ENCODE measurements at regions not wholly inside any gene's neighbourhood (a gene's known extent, or its start where the extent isn't known, plus 50 kb on each side); places are given as distances from the start of the nearest gene placed in this dataset.

DNA sequence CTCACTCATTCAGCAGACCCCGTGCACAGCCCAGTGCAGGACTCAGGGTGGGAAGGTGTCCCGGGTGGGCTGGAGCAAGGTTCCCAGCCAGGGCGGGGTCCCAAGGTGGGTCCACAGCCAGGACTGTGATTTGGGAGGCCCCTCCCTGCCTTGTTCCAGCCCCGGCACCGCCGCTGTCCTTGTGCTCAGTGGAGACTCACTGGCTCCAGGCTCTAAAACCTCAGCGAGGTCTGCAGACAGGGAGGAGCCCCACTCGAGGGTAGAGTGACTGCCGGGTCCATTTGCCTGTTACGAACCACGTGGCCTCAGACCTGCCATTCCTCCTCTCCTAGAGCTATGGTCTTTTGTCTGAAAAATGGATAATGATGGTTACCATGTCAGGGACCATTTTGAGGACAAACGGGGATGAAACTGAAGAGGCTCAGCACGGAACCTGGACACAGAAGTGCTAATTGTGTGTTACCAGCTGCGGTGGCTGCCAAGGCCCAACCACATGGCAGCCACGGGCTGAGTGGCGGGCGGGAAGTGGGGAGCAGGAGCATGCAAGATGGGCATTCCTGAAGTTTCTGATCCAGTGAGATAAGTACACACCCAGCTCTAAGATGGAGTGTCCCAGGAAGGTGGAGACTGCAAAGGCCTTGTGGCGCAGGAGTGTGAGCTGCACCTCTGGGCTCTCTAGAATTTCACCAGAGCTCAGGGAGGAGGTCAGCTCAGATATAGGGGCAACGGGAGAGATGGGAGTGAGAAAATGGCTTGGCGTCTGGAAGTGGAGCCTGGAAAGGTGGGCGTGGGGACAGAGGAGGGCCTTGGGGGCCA is 317.6 kb downstream of the SEC14L1 start:
- no peak for DNase-seq (ENCODE audit: low read depth)

DNA sequence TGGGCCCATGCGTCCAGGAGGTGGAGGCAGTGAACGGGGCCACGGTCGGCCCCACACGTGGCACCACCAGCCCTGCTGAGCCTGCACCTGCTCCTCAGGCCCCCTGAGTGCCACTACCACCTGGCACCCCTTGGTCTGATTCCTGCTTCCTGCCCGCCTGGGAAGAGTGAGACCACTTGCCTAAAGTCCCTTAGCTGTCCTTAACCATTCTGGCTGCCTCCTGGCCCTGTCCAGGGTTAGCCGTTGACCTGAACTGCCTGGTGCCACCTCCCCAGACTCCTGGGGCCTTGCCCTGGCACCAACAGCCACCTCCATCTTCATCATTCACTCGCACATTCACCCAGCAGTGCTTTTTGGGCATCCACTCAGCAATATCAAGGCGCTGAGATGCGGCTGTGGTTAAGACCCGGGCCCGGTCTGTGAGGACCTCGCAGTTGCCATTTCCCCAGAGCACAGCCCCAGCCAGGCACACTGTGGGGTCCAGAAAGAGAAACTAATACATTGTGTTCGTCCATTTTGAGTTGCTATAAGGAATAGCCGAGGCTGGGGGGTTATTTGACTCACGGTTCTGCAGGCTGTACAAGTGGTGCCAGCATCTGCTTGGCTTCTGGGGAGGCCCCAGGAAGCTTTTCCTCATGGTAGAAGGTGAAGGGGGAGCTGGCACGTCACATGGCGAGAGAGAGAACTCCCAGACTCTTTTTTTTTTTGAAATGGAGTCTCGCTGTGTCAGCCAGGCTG is 318.4 kb downstream of the SEC14L1 start:
- DNase-seq (ENCODE audit: low read depth), result no peak

DNA sequence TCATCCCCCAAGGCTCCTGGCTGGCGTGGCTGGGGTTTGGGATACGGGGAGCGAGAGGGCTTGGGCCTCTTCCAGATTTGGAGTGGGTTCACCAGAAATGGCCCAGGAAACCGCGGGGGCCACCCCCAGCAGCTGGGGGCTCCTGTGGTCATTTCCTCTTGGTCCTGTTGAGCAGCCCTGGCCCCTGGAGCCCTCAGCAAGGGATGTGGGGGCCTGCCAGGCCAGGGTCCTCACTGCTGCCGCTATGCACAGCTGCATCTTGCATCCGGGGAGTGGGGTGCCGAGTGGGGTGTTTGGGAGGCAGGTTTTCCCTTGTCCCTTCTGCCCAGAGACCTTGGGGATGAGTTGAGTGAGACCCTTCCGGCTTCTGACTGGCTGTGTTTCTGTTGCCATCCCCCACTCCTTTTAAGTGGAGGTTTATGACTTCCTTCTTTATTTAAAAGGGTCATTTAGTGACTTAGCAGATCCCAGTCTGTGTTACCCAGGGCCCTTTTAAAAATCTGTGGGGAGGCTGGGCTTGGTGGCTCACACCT is 319.8 kb downstream of the SEC14L1 start:
- DNase-seq (ENCODE audit: low read depth), result no peak

DNA sequence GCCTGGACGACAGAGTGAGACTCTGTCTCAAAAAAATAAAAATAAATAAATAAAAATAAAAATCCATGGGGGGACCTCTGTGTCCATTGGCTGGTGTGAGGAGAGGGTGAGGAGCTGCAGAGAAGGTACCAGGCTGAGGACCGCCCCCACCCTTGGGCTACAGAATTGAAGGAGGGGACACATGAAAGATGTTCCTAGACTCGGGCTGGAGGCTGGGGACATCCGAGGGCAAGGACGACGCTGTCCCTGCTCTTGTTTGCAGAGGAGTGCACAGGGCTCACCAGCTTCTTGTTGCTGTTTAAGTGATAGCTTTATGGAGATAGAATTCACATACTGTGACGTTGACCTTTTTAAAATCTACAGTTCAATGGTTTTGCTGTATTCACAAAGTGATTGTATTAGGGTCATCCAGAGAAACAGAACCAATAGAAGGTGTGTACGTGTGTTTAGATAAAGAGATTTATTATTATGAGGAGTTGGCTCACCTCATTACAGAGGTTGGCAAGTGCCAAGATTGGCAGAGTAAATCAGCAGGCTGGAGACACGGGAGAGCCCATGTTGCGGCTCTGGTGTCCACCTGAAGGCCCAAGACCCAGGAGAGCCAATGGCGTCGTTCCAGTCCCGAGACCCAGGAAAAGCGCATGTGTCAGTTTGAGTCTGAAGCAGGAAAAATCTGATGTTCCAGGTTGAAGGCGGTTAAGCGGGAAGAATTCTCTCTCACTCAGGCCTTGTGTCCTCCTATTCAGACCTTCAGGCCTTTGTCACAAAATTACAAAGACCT is 320.7 kb downstream of the SEC14L1 start:
- no peak for DNase-seq (ENCODE audit: low read depth)

DNA sequence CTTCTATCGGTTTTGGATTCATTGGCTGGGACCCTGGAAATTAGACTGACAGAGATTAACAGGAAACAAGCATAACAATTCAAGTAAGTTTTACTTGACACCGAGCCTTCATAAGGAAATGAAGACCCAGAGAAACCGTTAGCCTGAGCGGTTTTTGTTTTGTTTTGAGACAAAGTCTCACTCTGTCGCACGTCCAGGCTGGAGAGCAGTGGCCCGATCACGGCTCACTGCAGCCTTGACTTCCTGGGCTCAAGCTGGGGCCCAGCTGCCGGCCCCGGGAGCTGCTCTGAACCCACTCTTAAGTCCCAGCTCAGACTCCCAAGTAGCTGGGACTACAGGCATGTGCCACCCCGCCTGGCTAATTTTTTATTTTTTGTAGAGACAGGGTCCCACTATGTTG is 321.3 kb downstream of the SEC14L1 start:
- DNase-seq (ENCODE audit: low read depth), result no peak

DNA sequence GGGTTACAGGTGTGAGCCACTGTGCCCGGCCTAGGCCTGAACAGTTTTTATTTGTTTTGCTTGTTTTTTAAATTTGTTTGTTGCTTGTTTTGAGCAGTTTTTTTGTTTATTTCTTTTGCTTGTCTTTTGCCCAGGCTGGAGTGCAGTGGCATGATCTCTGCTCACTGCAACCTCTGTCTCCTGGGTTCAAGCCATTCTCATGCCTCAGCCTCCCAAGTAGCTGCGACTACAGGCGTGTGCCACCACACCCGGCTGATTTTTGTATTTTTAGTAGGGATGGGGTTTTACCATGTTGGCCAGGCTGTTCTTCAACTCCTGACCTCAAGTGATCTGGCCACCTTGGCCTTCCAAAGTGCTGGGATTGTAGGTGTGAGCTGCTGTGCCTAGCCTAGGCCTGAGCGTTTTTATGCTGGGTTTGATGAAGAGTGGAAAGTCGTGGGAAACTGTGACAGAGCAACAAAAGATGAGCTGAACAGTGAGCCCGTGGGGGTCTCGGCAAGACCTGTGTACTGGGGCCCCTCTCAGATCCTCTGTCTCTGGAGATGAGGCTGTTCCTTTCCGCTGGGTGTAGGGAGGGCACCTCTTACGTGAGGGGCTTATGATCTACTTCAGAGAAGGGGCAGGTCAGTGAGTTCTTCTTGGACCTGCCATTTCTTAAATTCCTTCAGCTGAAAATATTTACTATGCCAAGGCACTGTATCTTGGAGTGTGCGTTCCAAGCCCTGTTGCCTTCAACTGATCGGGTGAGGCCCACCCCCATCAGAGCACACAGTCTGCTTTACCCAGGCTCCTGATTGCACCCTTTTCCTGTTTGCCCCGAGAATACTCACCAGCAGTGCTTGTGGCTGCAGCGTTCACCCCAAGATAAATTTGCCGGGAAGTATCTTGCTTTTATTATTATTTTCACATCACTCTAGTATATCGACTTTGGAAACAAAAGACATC is 322.1 kb downstream of the SEC14L1 start:
- DNase-seq (ENCODE audit: low read depth), result no peak

DNA sequence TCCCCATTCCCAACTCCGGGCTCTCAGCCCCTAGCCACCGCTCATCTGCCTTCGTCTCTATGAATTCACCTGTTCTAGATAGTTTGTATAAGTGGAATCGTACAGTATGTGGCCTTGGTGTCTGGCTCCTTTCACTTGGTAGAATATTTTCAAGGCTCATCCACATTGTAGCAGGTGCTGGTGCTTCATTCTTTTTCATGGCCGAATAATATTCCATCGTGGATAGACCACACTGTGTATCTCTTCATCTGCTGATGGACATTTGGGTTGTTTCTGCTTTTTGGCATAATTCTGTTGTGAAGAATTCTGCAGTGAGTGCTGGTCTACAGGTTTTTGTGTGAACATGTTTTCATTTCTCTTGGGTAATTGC is 324.2 kb downstream of the SEC14L1 start:
- DNase-seq (ENCODE audit: low read depth), result no peak

DNA sequence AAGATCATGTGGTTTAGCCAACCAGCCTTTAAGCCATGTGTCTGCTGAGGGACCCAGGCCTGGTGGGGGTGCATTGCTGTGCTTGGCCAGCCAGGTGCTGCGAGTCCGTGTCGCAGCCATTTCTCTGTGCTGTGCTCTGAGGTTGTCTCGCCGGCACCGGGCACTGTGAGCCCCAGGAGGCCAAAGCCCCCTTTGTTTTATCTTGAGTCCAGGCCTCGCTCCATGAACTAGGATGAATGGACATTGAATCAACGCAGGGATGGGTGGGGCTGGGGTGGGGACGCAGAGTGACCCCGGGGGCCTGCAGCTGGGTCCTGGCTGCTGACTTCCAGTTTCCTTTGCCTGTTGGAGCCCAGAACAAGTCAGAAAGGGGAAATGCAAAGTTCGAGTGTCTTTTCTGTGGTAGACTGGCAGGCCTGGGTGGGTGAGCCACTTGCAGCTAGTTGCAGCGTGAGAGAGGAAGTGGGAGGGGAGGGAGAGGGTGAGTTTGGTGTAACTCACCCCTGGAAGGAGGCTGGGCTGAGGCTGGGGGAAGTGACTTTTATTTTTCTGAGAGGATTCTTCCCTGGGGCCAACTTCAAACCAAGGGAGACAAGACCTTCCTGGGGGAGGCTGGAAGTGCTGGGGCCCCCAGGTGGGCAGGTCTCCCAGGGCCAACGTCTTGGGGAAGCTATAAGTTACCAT is 324.7 kb downstream of the SEC14L1 start:
- DNase-seq (ENCODE audit: low read depth), result no peak

DNA sequence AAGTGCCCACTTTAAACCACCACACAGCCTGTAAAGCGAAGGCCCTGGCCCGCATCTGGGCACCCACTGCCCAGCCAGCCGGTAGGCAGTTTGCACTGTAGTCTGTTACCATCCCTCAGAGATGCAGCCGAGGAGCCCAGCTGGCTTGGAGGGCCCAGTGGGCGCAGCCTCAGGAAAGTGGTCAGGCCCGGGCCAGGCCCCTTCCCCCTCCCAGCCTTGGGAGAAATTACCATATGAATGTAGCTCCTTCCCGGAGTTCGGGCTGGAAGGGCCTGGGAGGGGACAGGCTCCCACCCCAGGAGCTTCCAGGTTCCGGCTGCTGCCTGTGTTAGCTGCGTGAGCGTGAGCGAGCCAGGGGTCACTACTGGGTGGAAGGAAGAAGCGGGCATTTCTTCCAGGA is 325.4 kb downstream of the SEC14L1 start:
- DNase-seq (ENCODE audit: low read depth), result no peak

DNA sequence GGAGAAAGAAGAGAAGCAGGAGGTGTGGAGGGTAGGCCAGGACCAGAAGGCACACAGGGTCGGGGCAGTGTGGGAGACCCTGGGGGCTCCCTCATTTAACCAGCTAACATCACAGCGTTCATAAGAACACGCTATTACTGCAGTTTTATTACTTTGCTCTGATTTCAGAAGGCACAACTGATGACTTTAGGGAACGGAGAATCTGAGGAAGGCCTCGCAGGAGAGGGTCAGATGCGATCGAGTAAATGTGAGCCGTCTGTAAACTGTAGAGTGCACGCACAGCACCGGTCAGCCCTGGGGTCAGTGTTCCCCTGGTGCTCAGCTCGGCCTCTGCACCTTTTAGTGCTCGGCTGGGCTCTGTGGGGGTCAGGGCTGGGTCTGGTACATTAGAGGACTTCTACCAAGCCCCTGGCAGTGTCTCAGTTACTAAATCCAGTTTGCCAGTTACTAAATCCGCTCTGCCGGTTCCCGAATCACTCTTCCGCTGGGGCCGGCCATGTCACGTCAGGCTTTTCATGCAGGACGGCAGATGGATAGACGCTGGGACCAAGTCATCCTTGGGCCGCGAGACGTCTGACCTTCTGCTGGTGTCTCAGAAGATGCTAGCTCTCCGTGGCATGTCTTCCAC is 325.9 kb downstream of the SEC14L1 start:
- DNase-seq (ENCODE audit: low read depth), result no peak

DNA sequence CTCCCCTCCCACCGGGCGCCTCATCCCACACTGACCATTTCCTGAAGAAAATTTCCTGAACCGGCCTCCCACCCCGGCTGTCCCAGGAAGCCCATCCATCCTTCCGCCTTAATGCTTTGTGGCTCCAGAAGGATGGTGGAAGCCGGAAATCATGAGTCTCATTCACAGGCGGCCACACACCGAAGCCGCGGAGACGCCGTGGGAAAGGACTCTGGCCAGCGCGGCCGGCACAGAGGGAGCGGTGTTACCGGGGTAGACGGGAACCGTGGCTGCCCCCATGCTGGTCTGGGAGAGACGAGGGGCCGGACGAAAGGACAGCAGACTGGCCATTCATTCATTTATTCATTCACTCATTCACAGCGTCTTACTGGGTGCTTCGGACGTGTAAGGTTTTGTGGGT is 326.8 kb downstream of the SEC14L1 start:
- DNase-seq (ENCODE audit: low read depth), result no peak

DNA sequence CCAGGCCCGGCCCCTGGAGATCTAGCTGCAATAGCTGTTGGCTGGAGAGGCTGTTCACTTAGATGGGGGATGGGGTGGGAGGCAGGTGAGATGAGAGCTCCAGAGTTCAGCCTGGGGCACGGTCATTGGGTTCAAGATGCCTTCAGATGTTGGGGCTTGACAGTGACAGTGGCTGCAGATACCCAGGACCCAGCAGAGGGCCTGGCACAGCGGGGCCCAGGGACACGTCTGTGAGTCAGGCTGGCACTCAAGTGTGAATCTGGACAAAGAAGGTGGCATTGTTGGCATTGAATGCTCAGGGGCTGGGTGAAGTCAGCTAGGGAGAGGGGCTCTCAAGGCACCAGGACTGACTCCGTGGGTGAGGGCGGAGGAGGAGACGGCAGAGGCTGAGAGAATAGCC is 328.1 kb downstream of the SEC14L1 start:
- DNase-seq (ENCODE audit: low read depth), result no peak

DNA sequence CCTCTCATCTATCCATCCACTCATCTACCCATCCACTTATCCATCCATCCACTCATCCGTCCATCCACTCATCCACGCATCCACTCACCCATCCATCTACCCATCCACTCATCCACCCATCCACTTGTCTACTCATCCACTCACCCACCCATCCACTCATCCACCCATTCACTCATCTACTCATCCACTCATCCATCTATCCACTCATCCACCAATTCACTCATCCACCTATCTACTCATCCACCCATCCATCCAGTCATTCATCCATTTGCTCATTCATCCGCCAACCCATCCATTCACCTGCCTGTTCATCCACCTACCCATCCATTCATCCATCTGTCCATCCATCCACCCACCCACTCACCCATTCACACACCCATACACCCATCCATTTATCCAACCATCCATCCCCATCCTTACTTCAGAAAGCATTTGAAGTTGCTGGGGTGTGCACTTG is 329.6 kb downstream of the SEC14L1 start:
- DNase-seq (ENCODE audit: low read depth), result no peak

DNA sequence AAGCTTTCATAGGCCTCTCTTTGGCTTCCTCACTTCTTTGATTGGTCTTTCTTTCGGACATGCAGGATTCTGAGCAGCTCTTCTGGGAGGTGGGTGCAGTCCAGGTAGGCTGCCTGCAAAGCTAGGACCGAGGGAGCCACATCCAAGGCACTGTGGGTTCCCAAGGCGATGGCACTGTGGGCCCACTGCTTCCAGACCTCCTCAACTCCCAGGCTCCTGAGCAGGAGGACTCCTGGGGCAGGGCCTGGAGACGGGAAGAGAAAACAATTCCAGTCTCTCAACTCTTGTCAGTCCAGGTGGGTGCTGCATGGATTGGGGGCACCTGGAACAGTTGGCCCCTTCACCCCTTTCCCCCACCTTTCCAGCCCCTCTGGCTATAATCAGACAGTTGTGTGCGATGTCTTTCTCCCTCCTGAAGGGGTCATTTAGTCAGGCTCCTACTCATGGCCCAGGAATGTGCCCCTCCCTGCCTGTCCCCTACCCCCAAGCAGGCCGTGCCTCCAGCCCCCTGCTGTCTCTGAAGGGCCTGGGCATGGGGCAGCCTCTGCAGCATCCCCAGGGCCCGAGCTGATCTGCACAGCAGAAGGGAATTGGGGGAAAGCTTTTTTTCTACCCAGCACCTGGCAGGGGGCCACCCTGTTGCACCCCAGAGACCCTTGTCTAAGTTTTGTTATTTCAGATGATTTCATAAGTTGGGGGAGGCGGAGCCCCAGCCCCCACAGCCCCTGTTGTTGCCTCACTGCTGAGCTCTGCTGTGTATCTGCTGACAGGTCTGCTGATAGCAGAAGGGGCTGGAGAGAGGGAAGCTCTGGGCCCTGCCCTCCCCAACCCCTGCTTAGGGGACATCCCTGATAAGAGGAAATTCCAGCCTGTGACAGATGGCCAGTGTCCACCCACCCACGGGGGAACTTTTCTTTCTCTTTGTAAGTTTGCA is 330.3 kb downstream of the SEC14L1 start:
- DNase-seq (ENCODE audit: low read depth), result no peak

DNA sequence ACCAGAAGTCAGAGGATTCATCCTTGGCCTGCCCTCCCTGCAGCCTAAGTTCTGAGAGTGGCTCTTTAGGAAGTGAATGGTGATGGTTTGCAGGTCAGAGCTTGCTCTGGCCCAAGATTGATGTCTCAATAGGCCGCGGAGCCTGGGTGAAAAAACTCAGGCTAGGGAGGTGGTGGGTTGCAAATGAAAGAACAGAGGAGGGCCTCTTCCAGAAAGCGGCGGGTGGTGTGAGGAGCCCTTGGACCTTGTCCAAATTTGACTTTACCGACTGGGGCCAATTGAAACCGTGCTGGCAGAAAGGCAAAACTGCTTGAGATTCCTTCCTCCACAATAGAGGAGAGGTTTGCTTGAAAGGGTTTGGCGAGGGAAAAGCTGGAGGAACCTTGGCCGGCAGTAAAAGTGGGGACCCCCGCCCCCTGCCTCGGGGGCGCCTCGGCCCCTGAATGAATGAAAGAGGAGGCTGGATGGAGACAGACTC is 331.3 kb downstream of the SEC14L1 start:
- no peak for DNase-seq (ENCODE audit: low read depth)

DNA sequence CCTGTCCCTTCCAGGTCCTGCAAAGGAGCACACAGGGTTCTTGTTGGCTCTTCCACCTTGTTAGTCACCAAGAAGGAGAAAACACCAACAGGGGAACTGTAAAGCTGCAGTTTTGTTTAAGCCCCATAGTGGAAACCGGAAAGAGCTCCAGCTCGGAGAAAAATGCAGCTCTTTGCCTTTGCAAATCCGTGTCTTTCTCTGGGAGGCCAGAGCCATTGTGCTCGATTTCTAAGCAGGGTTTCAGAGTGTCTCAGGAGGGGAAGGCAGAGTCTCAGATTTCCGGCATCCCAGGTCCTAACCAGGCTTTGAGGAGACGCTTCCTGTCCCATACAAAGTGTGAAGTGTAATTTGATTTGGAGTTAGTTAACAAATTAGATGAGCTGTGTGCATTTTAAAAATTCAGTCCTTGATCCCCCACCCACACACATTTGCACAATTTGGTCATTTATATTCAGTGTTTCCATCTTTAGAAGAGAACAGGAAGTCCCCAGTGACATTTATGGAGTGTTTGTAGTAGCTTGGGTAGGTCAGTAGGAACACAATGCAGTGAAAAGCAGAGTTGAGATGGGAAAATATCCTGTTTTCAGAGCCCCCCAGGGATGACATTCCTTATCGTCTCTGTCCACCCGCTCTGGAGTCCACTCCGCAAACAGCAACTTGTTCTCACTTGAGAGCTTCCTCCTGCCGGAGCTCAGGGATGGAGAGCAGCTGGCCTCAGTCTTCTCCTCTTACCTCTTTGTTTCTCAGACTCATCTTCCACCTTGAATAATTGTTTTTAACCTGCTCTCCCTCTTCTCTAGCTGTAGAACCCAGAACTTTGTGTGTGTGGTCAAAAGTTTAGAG is 331.9 kb downstream of the SEC14L1 start:
- DNase-seq (ENCODE audit: low read depth), result no peak

DNA sequence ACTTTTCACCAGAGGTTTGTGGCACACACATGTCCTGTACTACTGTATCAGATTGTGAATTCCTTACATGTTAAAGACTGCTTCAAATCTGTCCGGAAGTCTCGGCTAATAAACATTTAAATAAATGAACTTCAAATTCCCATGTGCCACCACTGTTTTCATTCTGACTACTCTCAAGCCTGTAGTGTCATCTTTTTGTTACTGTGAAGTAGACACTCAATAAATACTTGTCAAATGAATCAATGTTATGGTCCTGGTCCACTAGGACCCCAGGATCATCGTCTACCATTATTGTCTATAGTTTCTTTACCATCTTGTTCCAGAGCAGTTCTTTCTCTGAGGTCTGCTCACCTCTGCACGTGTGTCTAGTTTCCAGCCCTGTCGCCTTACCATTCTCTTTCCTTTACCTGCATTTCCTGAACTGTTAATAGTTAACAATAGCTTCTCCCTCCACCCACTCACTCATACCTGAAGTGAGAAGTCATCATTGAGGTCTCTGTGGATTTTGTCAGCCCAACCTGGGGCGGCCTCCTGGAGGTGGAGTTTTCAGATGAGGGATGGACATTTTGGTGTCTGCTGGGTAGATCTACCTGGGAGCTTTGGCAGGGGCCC is 333.0 kb downstream of the SEC14L1 start:
- no peak for DNase-seq (ENCODE audit: low read depth)

Data from HS-5 (cell line).